NB4 (cell line): ENCODE measurements at regions not wholly inside any gene's neighbourhood (a gene's known extent, or its start where the extent isn't known, plus 50 kb on each side); places are given as distances from the start of the nearest gene placed in this dataset.
A peak's percentile ranks its signal among the peaks of the same experiment; 100 is the strongest.

Source experiments
- DNase-seq: peaks from one replicate; pipeline ENCODE4 v3.0.0; 2010; ENCODE audit warnings: low read depth
- H3K4me3 ChIP-seq: one replicate; pipeline ENCODE4 v1.5.1; 2011; ENCODE audit warnings: mild to moderate bottlenecking, low read depth, low read length, moderate library complexity
- CTCF ChIP-seq: IDR thresholded peaks from one replicate; pipeline ENCODE4 v1.5.1; 2012; ENCODE audit warnings: low read depth, low read length
- MAX ChIP-seq: IDR thresholded peaks from 2 replicates; pipeline ENCODE4 v1.6.1; 2011; ENCODE audit warnings: low read depth, low read length
- MYC ChIP-seq: IDR thresholded peaks from 2 replicates; pipeline ENCODE4 v1.6.1; 2011; ENCODE audit warnings: low read depth, low read length
- POLR2A ChIP-seq: IDR thresholded peaks from 2 replicates; pipeline ENCODE4 v1.6.1; 2011; ENCODE audit warnings: mild to moderate bottlenecking; ENCODE audit not compliant: insufficient read length; ENCODE audit errors: extremely low read depth

GRCh38 chr4:145302725-145303124 is 122.3 kb upstream of the OTUD4 start:
- TF ChIP-seq POLR2A (no peak), CTCF (no peak), MYC (no peak)
- no peak for DNase-seq
- H3K4me3 ChIP-seq = no peak overlapping the region

GRCh38 chr4:145301386-145302080 is 121.1 kb upstream of the OTUD4 start:
- TF ChIP-seq MYC (no peak), MAX (no peak), CTCF (no peak), POLR2A (no peak)
- H3K4me3 ChIP-seq = no peak overlapping the region
- DNase-seq = peak; percentile 48

- TF ChIP-seq MYC (no peak), CTCF (no peak), MAX (no peak), POLR2A (no peak)
- no peak overlapping the region for H3K4me3 ChIP-seq
- peak; percentile 60 for DNase-seq
These were observed 119.1 kb upstream of the OTUD4 start for GRCh38 chr4:145299380-145300076.

- TF ChIP-seq POLR2A (no peak), CTCF (no peak), MYC (no peak), MAX (no peak)
- H3K4me3 ChIP-seq = no peak overlapping the region
- peak; percentile 29 for DNase-seq
These were observed 118.5 kb upstream of the OTUD4 start for GRCh38 chr4:145298885-145299284.

- no peak for DNase-seq
- TF ChIP-seq MAX (no peak), MYC (no peak), POLR2A (no peak), CTCF (no peak)
- H3K4me3 ChIP-seq = no peak overlapping the region
These were observed 117.2 kb upstream of the OTUD4 start for GRCh38 chr4:145297556-145297955.
